ENCODE measurements at regions not wholly inside any gene's neighbourhood (a gene's known extent, or its start where the extent isn't known, plus 50 kb on each side); places are given as distances from the start of the nearest gene placed in this dataset.

- ChIA-PET POLR2A (no interaction called here), CTCF (no interaction called here)
- DNase-seq (ENCODE audit: low read depth in 1 of 2, low spot score in 1 of 2) (no peak), ATAC-seq (no peak), FAIRE-seq (no peak)
- WGBS (ENCODE audit: missing lambda C conversion rate), result 5% methylated on average over 2 of the region's 2 CpGs
- TF ChIP-seq GATA3 (IDR thresholded peaks at IDR 0.05; ENCODE audit: borderline replicate concordance) (no peak), ZFP36 (IDR thresholded peaks at IDR 0.05; ENCODE audit: borderline replicate concordance, partially characterized antibody) (no peak), E2F6 (IDR thresholded peaks at IDR 0.05; ENCODE audit: borderline replicate concordance, low read depth) (no peak), NR3C1 (IDR thresholded peaks at IDR 0.05) (no peak), CHD2 (IDR thresholded peaks at IDR 0.05; ENCODE audit: low read length, partially characterized antibody) (no peak), MAX (IDR thresholded peaks at IDR 0.05) (no peak), NFE2L2 (conservative IDR thresholded peaks at IDR 0.05; ENCODE audit: low read length) (no peak), BCL3 (IDR thresholded peaks at IDR 0.05) (no peak), EP300 (IDR thresholded peaks at IDR 0.05) (no peak), RNF2 (IDR thresholded peaks at IDR 0.05; ENCODE audit: borderline replicate concordance, low read depth) (no peak), ZSCAN20 (CRISPR knock-in tag; IDR thresholded peaks at IDR 0.05) (no peak), MYC (IDR thresholded peaks at IDR 0.05; ENCODE audit: borderline replicate concordance, low read length) (no peak)
- H3K4me1 ChIP-seq, result no peaks in the 10 kb centered on the region
- H3K9me3 ChIP-seq, result no peaks in the 10 kb centered on the region
- H3K4me2 ChIP-seq, result no peak overlapping the region
- H3K4me3 ChIP-seq, result no peak overlapping the region
- H3K27ac ChIP-seq, result no peak overlapping the region
These were observed 429.5 kb upstream of the FBXO33 start for GRCh38 chr14:39861696-39862095.

GRCh38 chr14:39861229-39861600 is 429.0 kb upstream of the FBXO33 start:
- Histone ChIP-seq H3K27ac (no peak overlapping the region), H3K4me3 (no peak overlapping the region), H3K4me2 (no peak overlapping the region), H3K4me1 (no peaks in the 10 kb centered on the region), H3K9me3 (no peaks in the 10 kb centered on the region)
- POLR2A ChIA-PET, result no interaction called here
- CTCF ChIA-PET, result no interaction called here
- WGBS (ENCODE audit: missing lambda C conversion rate), result 30% methylated on average over 4 of the region's 4 CpGs
- DNase-seq (ENCODE audit: low read depth in 1 of 2, low spot score in 1 of 2) (no peak), ATAC-seq (no peak), FAIRE-seq (no peak)
- no peak for TF ChIP-seq KDM1A (IDR thresholded peaks at IDR 0.05; ENCODE audit: low read depth)
- no peak for TF ChIP-seq RFX5 (IDR thresholded peaks at IDR 0.05)
- no peak for TF ChIP-seq JUNB (IDR thresholded peaks at IDR 0.05)
- TF ChIP-seq MYC (IDR thresholded peaks at IDR 0.05; ENCODE audit: borderline replicate concordance, low read length), result no peak
- TF ChIP-seq PHF8 (IDR thresholded peaks at IDR 0.05; ENCODE audit: borderline replicate concordance, low read depth), result no peak
- TF ChIP-seq RAD21 (conservative IDR thresholded peaks at IDR 0.05 in 1 of 2, IDR thresholded peaks at IDR 0.05 in 1 of 2), result no peak
- no peak for TF ChIP-seq ESRRA (IDR thresholded peaks at IDR 0.05; ENCODE audit: borderline replicate concordance, low read length)

- ATAC-seq, result no peak
- DNase-seq (ENCODE audit: low read depth in 1 of 2, low spot score in 1 of 2), result no peak
- H3K27ac ChIP-seq, result no peak overlapping the region
- no peak overlapping the region for H3K4me3 ChIP-seq
- ChIA-PET POLR2A (no interaction called here), CTCF (no interaction called here)
- no peak overlapping the region for H3K4me2 ChIP-seq
- H3K4me1 ChIP-seq, result no peaks in the 10 kb centered on the region
- no peaks in the 10 kb centered on the region for H3K9me3 ChIP-seq
- no peak for FAIRE-seq
- WGBS (ENCODE audit: missing lambda C conversion rate), result 2% methylated on average over 8 of the region's 8 CpGs
- TF ChIP-seq TP53 (CRISPR knock-in tag; IDR thresholded peaks at IDR 0.05), result no peak
- TF ChIP-seq SREBF2 (IDR thresholded peaks at IDR 0.05), result no peak
- no peak for TF ChIP-seq GATA3 (IDR thresholded peaks at IDR 0.05; ENCODE audit: borderline replicate concordance)
- TF ChIP-seq FOSL2 (IDR thresholded peaks at IDR 0.05), result no peak
- no peak for TF ChIP-seq FOSL2 (CRISPR knock-in tag; IDR thresholded peaks at IDR 0.05)
- TF ChIP-seq REST (IDR thresholded peaks at IDR 0.05), result no peak
- no peak for TF ChIP-seq KDM1A (IDR thresholded peaks at IDR 0.05; ENCODE audit: low read depth)
- no peak for TF ChIP-seq POLR2AphosphoS2 (conservative IDR thresholded peaks at IDR 0.05; ENCODE audit: low read length)
- TF ChIP-seq HEYL (CRISPR knock-in tag; IDR thresholded peaks at IDR 0.05), result no peak
- no peak for TF ChIP-seq ZNF302 (CRISPR knock-in tag; IDR thresholded peaks at IDR 0.05)
- no peak for TF ChIP-seq ATOH8 (CRISPR knock-in tag; IDR thresholded peaks at IDR 0.05; ENCODE audit: low read depth)
- TF ChIP-seq TFCP2L1 (CRISPR knock-in tag; IDR thresholded peaks at IDR 0.05), result no peak
- no peak for TF ChIP-seq BHLHE40 (IDR thresholded peaks at IDR 0.05; ENCODE audit: low read depth, low read length)
- no peak for TF ChIP-seq CBX8 (IDR thresholded peaks at IDR 0.05)
- TF ChIP-seq RARB (CRISPR knock-in tag; IDR thresholded peaks at IDR 0.05), result no peak
These were observed 428.5 kb upstream of the FBXO33 start for GRCh38 chr14:39860596-39861228.

Data from A549 (cell line).